ENCODE measurements at regions not wholly inside any gene's neighbourhood (a gene's known extent, or its start where the extent isn't known, plus 50 kb on each side); places are given as distances from the start of the nearest gene placed in this dataset.
"Not testable (repeated sequence)": the region's sequence is repeated elsewhere in the genome, so short reads cannot be mapped to it uniquely, and the experiment has no call there.

DNA sequence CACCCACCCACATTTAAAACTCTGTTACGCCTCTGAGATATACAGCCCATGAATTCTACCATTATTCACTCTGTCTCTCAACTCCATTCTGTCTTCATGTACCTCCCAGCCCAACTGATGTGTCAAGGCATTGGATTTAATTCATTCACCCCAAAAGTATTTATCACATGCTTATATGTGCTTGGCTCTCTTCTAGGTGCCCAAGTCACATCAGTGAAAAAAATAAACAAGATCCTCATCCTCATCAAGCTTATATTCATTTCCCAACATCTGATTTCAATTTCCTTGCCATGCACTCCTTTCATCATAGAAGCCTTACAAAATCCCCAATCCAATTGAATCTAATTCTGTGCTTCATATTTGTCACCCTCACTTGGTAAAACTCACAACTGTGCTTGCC lies 967.6 kb downstream of the LTN1 start:
- no peak for DNase-seq (ENCODE audit: extremely low spot score)
- CTCF ChIA-PET: no interaction called here
- POLR2A ChIA-PET: no interaction called here
- TF ChIP-seq, protein P1, sequence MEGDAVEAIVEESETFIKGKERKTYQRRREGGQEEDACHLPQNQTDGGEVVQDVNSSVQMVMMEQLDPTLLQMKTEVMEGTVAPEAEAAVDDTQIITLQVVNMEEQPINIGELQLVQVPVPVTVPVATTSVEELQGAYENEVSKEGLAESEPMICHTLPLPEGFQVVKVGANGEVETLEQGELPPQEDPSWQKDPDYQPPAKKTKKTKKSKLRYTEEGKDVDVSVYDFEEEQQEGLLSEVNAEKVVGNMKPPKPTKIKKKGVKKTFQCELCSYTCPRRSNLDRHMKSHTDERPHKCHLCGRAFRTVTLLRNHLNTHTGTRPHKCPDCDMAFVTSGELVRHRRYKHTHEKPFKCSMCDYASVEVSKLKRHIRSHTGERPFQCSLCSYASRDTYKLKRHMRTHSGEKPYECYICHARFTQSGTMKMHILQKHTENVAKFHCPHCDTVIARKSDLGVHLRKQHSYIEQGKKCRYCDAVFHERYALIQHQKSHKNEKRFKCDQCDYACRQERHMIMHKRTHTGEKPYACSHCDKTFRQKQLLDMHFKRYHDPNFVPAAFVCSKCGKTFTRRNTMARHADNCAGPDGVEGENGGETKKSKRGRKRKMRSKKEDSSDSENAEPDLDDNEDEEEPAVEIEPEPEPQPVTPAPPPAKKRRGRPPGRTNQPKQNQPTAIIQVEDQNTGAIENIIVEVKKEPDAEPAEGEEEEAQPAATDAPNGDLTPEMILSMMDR (IDR thresholded peaks at IDR 0.05; ENCODE audit: control extremely low read depth, extremely low read depth, low read depth, missing control alignments): no peak

DNA sequence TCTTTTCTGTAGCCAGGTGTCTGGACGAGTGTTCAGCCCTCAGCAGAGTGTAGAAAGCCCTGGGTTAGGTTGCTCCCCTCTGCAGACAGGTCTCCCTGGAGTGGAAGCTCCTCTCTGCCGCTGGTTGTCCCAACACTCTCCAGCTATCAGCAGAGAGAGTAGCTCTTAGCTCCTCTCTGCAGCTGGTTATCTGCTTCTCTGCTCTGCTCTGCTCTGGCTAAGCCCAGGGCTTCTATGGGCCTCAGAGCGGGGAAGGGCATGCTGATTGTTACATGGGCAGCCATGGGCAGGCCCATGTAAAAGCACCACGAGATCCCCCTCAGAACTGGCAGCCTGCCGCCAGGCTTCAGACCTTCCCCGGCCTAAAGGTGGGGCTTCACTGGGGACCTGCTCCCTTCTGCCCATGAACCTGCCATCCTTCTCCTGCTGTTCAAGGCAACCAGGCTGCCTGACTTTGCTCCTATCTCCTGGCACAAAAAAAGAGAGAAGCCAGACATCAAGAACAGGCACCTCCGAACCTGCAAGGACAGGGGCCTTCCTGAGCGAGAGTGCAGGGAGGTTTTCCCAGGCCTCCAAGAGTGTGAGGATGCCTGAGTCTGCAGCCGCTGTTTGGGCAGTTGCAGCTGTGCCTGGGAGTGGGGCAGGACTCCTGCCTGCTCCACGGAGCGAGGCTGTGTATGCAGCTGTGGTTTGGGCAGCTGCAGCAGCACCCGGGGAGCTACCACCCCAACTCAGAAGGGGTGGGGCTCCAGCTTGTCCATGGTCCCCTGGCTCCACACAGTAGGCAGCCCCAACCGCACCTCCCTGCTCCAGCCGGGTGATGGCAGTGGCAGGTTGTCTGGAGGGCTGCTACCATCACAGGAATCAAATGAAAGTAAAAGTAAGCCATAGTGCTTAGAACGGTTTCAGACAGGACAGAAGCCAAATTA lies 973.7 kb downstream of the LTN1 start:
- POLR2A ChIA-PET: no interaction called here
- CTCF ChIA-PET: no interaction called here
- no peak for DNase-seq (ENCODE audit: extremely low spot score)
- TF ChIP-seq, protein P1 (IDR thresholded peaks at IDR 0.05; ENCODE audit: control extremely low read depth, extremely low read depth, low read depth, missing control alignments): peak; percentile 40

GRCh38 chr21:28018213-28018612 lies 974.5 kb downstream of the LTN1 start:
- TF ChIP-seq, protein P1 (IDR thresholded peaks at IDR 0.05; ENCODE audit: control extremely low read depth, extremely low read depth, low read depth, missing control alignments): no peak
- CTCF ChIA-PET: no interaction called here
- DNase-seq (ENCODE audit: extremely low spot score): no peak
- POLR2A ChIA-PET: no interaction called here

- TF ChIP-seq, protein P1 (IDR thresholded peaks at IDR 0.05; ENCODE audit: control extremely low read depth, extremely low read depth, low read depth, missing control alignments): no peak
- ChIA-PET POLR2A (no interaction called here), CTCF (no interaction called here)
- DNase-seq (ENCODE audit: extremely low spot score): no peak
Observed at GRCh38 chr21:28016571-28016970, 976.1 kb downstream of the LTN1 start.

DNA sequence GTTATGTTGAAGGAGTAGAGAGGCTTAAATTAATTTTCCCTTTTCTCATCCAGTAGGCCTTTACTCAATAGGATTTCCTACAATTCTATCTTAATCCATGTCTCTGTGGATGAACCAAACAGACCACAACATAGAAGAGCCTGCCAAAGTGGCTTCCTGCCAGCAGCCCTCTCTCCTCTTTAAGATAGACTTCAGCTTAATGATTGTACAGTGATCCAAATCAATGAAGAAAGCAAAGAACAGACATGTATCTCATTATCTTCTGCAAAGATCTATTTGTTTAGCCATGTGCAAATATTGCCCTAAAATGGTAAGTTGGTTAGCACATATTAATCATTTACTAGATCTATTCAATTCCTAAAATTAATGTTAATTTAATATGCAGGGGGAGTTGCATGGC lies 979.6 kb downstream of the LTN1 start:
- POLR2A ChIA-PET; CTCF ChIA-PET; DNase-seq (ENCODE audit: extremely low spot score): not testable (repeated sequence)

- POLR2A ChIA-PET; CTCF ChIA-PET; DNase-seq (ENCODE audit: extremely low spot score): not testable (repeated sequence)
Observed at GRCh38 chr21:28011970-28012369, 980.7 kb downstream of the LTN1 start.

- DNase-seq (ENCODE audit: extremely low spot score); POLR2A ChIA-PET; CTCF ChIA-PET: not testable (repeated sequence)
Observed at GRCh38 chr21:28008245-28008644, 984.4 kb downstream of the LTN1 start.

DNA sequence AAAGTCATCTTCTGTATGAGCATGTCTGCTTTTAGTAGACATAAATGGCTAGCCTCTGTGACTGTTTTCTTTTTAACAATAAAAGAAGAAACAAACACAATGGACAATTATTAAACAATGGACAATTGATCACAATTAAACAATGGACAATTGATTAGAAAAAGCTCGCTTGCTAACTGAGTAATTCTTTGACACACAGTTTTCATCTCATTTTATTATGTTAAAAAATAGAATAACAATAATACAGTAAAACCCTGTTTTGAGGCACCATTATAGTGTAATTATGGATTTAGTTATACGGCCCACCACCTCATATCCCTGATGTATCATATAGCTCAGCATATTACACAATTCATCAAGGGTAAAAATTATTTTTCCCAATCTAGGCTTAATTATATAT lies 989.0 kb downstream of the LTN1 start:
- POLR2A ChIA-PET; CTCF ChIA-PET; DNase-seq (ENCODE audit: extremely low spot score): not testable (repeated sequence)

GRCh38 chr21:27996906-27997305 lies 995.8 kb downstream of the LTN1 start:
- DNase-seq (ENCODE audit: extremely low spot score); CTCF ChIA-PET; POLR2A ChIA-PET: not testable (repeated sequence)

DNA sequence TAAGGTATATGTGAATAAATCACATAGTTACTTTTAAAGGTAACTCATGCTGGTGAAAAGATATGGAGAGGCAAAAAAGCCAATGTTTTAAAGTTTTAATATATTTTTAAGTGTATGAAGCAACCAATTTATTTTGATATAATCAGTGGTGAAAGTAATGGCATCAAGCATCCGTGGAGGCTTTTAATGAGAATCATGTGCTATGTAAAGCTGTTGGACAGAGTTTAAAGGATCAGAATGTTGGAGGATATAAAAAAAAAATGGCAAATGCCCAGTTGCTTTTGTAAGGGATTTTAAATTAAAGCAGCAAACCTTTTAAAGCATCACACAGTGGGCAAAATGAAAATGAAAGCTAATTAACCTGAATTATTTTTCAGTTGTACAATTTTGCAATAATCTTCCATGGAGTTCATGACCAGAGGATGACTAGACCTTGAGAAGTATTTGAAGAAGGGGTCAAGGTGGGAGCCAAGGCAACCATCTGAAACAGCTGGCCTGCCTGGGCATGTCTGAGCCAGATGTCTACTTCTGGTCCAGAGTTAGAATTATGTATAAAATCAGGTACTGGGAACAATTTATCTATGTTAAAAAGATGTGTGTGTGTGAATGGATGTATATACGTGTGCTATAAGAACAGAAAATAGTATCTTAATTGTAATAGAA lies 1007.9 kb downstream of the LTN1 start:
- CTCF ChIA-PET, POLR2A ChIA-PET: not testable (repeated sequence)

DNA sequence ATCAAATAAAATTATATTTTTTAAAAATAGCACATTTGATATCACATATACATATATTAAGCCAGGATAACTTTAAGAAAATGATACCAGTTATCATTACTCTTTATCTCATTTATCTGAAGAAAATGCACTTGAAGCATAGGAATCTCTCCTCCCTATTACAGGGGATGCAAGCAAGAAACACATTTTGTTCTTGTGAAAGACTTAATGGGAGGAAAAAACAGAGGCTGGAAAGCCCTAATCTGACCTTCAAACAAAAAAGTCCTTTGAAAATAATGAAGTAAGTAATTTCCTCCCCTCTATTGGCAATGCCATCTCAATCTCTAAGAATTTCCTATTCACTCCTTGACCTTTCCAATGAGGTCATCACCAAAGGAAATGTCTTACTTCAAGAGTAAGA lies 1012.6 kb upstream of the ADAMTS5 start:
- DNase-seq (ENCODE audit: extremely low spot score); POLR2A ChIA-PET; CTCF ChIA-PET: not testable (repeated sequence)

More for the DNA sequence above, 1007.9 kb downstream of the LTN1 start:
- not testable (repeated sequence) for DNase-seq (ENCODE audit: extremely low spot score)
